GM10266 (cell line): ENCODE measurements at regions not wholly inside any gene's neighbourhood (a gene's known extent, or its start where the extent isn't known, plus 50 kb on each side); places are given as distances from the start of the nearest gene placed in this dataset.

Source experiments
- DNase-seq: peaks from one replicate; pipeline ENCODE4 v3.0.0; 2012; ENCODE audit errors: extremely low spot score
- TF ChIP-seq, protein P1 (sequence below): IDR thresholded peaks from 2 replicates; pipeline ENCODE4 v1.5.1; 2012; ENCODE audit warnings: mild to moderate bottlenecking, low read depth; ENCODE audit not compliant: control insufficient read depth, insufficient read depth; ENCODE audit errors: missing control alignments

DNA sequence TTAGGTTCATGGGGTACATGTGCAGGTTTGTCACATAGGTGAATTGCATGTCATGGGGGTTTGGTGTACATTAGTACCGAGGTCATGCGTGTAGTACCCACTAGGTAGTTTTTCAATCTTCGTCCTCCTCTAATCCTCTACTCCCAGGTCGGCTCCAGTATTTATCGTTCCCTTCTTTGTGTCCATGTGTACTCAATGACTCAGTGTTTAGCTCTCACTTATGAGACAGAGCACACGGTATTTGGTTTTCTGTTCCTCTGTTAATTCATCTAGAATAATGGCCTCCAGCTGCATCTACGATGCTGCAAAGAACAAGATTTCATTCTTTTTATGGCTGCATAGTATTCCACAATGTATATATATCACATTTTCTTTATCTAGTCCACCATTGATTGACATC is 850.9 kb upstream of the MDGA2 start:
- TF ChIP-seq, protein P1, sequence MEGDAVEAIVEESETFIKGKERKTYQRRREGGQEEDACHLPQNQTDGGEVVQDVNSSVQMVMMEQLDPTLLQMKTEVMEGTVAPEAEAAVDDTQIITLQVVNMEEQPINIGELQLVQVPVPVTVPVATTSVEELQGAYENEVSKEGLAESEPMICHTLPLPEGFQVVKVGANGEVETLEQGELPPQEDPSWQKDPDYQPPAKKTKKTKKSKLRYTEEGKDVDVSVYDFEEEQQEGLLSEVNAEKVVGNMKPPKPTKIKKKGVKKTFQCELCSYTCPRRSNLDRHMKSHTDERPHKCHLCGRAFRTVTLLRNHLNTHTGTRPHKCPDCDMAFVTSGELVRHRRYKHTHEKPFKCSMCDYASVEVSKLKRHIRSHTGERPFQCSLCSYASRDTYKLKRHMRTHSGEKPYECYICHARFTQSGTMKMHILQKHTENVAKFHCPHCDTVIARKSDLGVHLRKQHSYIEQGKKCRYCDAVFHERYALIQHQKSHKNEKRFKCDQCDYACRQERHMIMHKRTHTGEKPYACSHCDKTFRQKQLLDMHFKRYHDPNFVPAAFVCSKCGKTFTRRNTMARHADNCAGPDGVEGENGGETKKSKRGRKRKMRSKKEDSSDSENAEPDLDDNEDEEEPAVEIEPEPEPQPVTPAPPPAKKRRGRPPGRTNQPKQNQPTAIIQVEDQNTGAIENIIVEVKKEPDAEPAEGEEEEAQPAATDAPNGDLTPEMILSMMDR: no peak
- no peak for DNase-seq

DNA sequence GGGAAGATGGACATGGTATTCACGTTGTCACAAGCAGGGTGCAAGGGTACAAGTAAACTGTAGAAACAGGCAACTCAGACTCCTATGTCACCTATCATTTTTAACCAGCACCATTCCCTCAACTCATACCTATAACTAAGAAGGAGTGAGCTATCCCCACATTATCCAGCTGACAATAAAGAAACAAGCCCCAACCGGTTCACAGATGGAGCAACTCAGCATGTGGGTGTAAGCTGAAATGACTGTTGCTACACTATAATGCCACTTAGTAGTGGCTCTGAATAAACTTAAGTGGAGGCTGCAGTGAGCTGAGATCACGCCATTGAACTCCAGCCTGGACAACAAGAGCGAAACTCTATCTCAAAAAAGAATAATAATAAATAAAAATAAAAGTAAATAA is 829.5 kb upstream of the MDGA2 start:
- TF ChIP-seq, protein P1: no peak

DNA sequence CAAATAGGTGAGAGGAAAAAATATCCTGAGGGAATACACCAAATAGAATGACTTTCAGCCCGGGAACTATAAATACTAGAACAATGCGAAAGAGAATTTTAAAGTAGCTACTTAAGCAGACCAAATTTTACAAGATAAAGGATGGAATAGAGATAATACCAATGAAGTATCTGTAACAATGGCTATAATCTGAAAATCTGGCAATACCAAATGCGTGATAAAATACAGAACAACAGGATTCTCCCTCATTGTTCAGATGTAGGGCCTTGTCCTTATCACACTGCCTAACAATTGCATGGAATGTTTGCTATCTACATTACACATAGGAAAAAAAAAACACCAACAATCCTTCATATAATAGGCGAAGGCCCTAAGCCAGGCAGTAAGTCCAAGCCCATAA is 815.4 kb upstream of the MDGA2 start:
- TF ChIP-seq, protein P1: no peak
- no peak for DNase-seq

More for the DNA sequence above, 829.5 kb upstream of the MDGA2 start:
- no peak for DNase-seq

DNA sequence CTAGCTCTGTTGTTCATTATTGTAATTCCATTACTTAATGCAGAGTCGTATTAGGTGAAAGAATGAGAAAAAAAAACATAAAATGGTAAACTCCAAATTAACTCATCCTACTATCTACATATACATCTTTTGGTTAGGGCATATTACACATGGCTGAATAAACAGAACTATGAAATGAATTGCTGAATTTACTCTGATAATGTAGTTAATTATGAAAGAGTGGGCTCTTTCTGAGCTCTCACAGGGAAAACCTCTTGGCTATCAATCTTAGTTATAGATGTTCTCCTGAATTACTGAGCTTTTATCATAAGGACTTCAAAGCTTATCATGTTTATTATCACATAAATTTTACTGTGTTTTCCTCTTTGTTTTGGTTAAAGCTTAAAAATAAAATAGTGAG is 798.5 kb upstream of the MDGA2 start:
- DNase-seq: no peak
- TF ChIP-seq, protein P1: no peak

DNA sequence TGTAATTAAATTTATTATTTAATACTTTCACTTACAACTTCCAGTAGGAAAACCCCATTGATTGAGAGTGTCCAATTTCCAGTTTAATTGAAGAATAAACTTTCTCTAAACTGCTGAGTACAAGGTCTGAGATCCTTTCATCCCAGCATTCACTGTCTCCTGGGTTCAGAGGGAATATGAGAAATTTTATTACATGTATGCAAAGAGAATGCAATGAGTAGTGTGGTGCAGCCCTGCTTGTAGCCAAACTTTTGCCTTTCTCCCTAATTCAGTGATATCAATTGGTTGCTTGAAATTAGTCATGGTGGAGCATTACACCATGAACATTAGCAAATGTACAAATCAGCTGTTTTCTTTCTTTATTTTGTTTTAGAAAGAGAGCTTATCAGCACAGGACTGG is 780.6 kb upstream of the MDGA2 start:
- no peak for DNase-seq
- TF ChIP-seq, protein P1: no peak

DNA sequence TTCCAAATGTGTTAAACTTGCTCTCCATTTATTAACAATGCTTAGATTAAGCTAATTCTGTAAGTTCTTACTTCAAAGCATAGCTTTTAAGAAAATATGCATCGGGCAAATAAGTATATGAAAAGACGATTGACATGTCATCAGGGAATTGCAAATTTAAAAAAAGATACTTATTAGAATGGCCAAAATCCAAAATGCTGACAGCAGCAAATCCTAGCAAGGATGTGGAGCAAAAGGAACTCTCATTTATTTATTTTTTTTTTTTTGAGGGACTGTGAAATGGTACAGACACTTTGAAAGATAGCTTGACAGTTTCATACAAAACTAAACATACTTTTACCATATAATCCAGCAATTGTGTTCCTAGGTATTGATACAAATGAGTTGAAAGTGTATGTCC is 779.5 kb upstream of the MDGA2 start:
- TF ChIP-seq, protein P1: no peak
- no peak for DNase-seq

DNA sequence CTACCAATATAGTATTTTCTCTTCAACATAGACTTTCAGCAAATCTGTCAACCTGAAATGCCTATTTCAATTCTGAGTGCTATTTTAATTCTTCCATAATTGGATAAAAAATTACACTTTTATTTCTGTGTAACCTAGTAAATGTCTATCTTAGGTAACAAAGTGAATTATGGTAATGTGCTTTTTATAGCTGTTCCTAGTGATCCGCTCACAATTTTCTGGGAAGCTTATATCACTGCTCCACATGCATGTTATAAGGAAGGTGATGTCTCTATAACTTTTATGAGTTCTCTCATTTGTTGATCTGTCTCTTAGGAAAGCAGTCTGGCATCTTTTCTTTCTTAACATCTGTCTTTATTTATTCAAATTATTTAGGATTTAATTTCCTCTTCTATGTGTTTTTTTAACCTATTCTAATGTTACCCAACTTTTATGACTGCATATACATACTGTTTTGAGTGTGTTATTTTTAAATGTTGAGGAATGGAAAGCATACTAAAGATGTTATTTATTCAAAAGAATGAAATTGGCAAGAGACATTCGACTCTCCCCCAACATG is 777.1 kb upstream of the MDGA2 start:
- TF ChIP-seq, protein P1: no peak
- no peak for DNase-seq
